ENCODE measurements at regions not wholly inside any gene's neighbourhood (a gene's known extent, or its start where the extent isn't known, plus 50 kb on each side); places are given as distances from the start of the nearest gene placed in this dataset.

DNA sequence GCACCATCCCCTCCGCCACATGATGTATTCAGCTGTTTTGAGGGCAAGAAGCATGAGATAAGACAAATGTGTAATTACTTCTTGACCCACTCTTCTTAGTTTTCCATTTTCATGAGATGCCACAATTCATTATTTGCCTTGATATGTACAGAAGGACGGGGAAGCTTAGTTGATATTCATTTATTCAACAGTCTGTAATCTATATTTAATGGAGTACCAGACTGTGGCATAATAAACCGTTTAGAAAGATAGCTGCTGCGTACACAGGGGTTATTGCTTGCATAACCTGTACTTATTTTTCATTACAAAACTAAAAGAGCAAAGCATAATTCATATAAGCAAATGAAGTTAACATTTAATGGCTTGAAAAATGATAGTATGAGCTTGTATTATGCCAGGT lies 466.4 kb upstream of the GYPC start:
- TF ChIP-seq CTCF (IDR thresholded peaks at IDR 0.05) (no peak), POLR2A (IDR thresholded peaks at IDR 0.05) (no peak), EP300 (IDR thresholded peaks at IDR 0.05) (no peak)
